ENCODE measurements at regions not wholly inside any gene's neighbourhood (a gene's known extent, or its start where the extent isn't known, plus 50 kb on each side); places are given as distances from the start of the nearest gene placed in this dataset.

DNA sequence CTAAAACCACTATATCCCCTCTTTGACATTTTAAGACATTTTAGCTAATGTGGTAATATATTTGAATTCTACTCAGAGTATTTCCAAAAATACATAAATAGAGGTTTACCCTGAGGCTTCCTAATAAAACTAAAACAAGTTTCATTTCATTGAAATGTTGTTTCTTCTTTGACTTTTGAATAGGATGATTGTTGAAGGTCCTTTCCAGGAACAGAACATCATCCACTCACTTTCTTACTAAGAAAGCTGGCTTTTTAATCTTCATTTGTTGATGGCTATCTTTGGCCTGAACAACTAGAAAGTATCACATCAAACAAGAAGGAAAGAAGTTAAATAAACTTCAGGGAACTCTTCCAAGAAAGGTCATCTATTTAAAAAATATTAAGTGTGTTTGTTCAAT, 169.7 kb downstream of the RAP2B start:
- TF ChIP-seq CTCF (conservative IDR thresholded peaks at IDR 0.05 in 1 of 2, IDR thresholded peaks at IDR 0.05 in 1 of 2; ENCODE audit: low read depth in 1 of 2, low read length in 2 of 2) (no peak), EZH2 (IDR thresholded peaks at IDR 0.05; ENCODE audit: low read length, missing control alignments) (no peak)

Data from fibroblast of lung (primary cell).